NB4 (cell line): ENCODE measurements at regions not wholly inside any gene's neighbourhood (a gene's known extent, or its start where the extent isn't known, plus 50 kb on each side); places are given as distances from the start of the nearest gene placed in this dataset.

ENCODE experiments used
- MAX ChIP-seq: IDR thresholded peaks from 2 replicates; pipeline ENCODE4 v1.6.1; 2011; ENCODE audit warnings: low read depth, low read length
- MYC ChIP-seq: IDR thresholded peaks from 2 replicates; pipeline ENCODE4 v1.6.1; 2011; ENCODE audit warnings: low read depth, low read length
- POLR2A ChIP-seq: IDR thresholded peaks from 2 replicates; pipeline ENCODE4 v1.6.1; 2011; ENCODE audit warnings: mild to moderate bottlenecking; ENCODE audit not compliant: insufficient read length; ENCODE audit errors: extremely low read depth
- TF ChIP-seq, protein P1 (sequence below): IDR thresholded peaks from one replicate; pipeline ENCODE4 v1.5.1; 2012; ENCODE audit warnings: low read depth, low read length

DNA sequence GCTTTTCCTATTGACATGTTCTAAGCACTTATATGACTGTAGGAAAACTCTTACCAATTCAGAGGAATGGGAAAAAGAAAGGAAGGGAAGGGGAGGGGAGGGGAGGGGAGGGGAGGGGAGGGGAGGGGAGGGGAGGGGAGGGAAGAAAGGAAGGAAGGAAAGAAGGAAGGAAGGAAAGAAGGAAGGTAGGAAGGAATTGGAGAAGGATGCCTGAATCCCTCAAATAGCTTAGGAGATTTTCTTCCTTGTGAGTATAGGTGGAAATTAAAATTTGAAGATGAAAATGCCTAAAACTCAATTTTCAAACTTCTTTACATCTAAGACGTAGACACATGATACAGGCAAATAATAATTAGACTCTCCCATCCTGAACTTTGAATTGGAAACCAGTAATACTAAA is 463.1 kb downstream of the SATB2 start:
- TF ChIP-seq MYC (no peak), MAX (no peak), POLR2A (no peak)
- TF ChIP-seq, protein P1, sequence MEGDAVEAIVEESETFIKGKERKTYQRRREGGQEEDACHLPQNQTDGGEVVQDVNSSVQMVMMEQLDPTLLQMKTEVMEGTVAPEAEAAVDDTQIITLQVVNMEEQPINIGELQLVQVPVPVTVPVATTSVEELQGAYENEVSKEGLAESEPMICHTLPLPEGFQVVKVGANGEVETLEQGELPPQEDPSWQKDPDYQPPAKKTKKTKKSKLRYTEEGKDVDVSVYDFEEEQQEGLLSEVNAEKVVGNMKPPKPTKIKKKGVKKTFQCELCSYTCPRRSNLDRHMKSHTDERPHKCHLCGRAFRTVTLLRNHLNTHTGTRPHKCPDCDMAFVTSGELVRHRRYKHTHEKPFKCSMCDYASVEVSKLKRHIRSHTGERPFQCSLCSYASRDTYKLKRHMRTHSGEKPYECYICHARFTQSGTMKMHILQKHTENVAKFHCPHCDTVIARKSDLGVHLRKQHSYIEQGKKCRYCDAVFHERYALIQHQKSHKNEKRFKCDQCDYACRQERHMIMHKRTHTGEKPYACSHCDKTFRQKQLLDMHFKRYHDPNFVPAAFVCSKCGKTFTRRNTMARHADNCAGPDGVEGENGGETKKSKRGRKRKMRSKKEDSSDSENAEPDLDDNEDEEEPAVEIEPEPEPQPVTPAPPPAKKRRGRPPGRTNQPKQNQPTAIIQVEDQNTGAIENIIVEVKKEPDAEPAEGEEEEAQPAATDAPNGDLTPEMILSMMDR, result no peak
